ENCODE measurements at regions not wholly inside any gene's neighbourhood (a gene's known extent, or its start where the extent isn't known, plus 50 kb on each side); places are given as distances from the start of the nearest gene placed in this dataset.

- no peak for TF ChIP-seq POLR2A (IDR thresholded peaks at IDR 0.05)
- TF ChIP-seq CTCF (IDR thresholded peaks at IDR 0.05) = no peak
- no peak for TF ChIP-seq POLR2AphosphoS5 (IDR thresholded peaks at IDR 0.05)
Observed at GRCh38 chr2:239464166-239465016, 63.6 kb upstream of the HDAC4 start.
